Lower leg skin (tissue), 3 donors: ENCODE measurements at regions not wholly inside any gene's neighbourhood (a gene's known extent, or its start where the extent isn't known, plus 50 kb on each side); places are given as distances from the start of the nearest gene placed in this dataset.

ENCODE experiments used
- POLR2A ChIP-seq, 2 donors: fragments of 450-650 bp; IDR thresholded peaks; one replicate each; pipeline ENCODE4 v1.6.1; 2016 to 2017; ENCODE audit warnings: antibody characterized with exemption in 2 of 2, mild to moderate bottlenecking in 1 of 2, moderate library complexity in 1 of 2
- TF ChIP-seq, protein P1 (sequence below), 3 donors: fragments of 450-650 bp; IDR thresholded peaks; one replicate each; pipeline ENCODE4 v1.5.1; 2016; ENCODE audit warnings: antibody characterized with exemption in 3 of 3, mild to moderate bottlenecking in 3 of 3, moderate library complexity in 2 of 3

DNA sequence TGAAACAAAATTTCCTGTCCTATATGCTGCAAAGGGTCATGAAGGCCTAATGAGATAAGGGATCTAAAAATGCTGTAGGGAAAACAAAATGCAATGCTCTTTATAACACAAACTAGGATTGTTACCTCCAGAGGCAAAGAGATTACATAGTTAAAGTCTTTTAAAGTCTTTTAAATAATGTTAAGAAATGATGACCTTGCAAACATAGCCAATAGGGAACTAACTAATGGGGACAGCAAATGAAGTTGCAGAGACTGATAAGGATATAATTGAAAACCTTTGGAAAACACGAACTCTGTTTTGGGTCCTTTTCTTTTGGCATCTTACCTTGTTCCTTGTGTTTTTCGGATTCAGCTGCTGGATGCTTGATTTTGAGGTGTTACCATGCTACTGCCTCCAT lies 485.9 kb downstream of the KCNA4 start:
- TF ChIP-seq, protein P1, sequence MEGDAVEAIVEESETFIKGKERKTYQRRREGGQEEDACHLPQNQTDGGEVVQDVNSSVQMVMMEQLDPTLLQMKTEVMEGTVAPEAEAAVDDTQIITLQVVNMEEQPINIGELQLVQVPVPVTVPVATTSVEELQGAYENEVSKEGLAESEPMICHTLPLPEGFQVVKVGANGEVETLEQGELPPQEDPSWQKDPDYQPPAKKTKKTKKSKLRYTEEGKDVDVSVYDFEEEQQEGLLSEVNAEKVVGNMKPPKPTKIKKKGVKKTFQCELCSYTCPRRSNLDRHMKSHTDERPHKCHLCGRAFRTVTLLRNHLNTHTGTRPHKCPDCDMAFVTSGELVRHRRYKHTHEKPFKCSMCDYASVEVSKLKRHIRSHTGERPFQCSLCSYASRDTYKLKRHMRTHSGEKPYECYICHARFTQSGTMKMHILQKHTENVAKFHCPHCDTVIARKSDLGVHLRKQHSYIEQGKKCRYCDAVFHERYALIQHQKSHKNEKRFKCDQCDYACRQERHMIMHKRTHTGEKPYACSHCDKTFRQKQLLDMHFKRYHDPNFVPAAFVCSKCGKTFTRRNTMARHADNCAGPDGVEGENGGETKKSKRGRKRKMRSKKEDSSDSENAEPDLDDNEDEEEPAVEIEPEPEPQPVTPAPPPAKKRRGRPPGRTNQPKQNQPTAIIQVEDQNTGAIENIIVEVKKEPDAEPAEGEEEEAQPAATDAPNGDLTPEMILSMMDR (IDR thresholded peaks at IDR 0.05): no peak
- TF ChIP-seq POLR2A (IDR thresholded peaks at IDR 0.05): no peak
